Stimulated activated memory B cell treated with anti-CD40 and anti-IgM and Interleukin-4, amounts not matched to agents 10 μg/mL and 1 μg/mL and 100 μg/mL, for 72 hours (primary cell): ENCODE measurements at regions not wholly inside any gene's neighbourhood (a gene's known extent, or its start where the extent isn't known, plus 50 kb on each side); places are given as distances from the start of the nearest gene placed in this dataset.
"Not testable (repeated sequence)": the region's sequence is repeated elsewhere in the genome, so short reads cannot be mapped to it uniquely, and the experiment has no call there.

Source experiments
- ATAC-seq: fragments of 150-1000 bp; cut with Tn5 transposase; 2 replicates; pipeline ENCODE4 v1.10.0; 2021
- H3K27ac Mint-ChIP-seq: one replicate; pipeline ENCODE4 v1.8.0; 2022; ENCODE audit warnings: mild to moderate bottlenecking, mixed read lengths
- H3K27me3 Mint-ChIP-seq: one replicate; pipeline ENCODE4 v1.8.0; 2022; ENCODE audit warnings: mixed read lengths
- H3K36me3 Mint-ChIP-seq: one replicate; pipeline ENCODE4 v1.8.0; 2022; ENCODE audit warnings: mixed read lengths
- H3K4me1 Mint-ChIP-seq: one replicate; pipeline ENCODE4 v1.8.0; 2022; ENCODE audit warnings: mixed read lengths
- H3K4me3 Mint-ChIP-seq: one replicate; pipeline ENCODE4 v1.8.0; 2022; ENCODE audit warnings: mild to moderate bottlenecking, moderate library complexity, mixed read lengths
- H3K9me3 Mint-ChIP-seq: one replicate; pipeline ENCODE4 v1.8.0; 2022; ENCODE audit warnings: mixed read lengths

- Mint-ChIP-seq H3K27ac (no peak overlapping the region), H3K9me3 (no peaks in the 10 kb centered on the region), H3K36me3 (no peaks in the 10 kb centered on the region)
Observed at GRCh38 chr5:118397236-118397635, 591.1 kb downstream of the DTWD2 start.

DNA sequence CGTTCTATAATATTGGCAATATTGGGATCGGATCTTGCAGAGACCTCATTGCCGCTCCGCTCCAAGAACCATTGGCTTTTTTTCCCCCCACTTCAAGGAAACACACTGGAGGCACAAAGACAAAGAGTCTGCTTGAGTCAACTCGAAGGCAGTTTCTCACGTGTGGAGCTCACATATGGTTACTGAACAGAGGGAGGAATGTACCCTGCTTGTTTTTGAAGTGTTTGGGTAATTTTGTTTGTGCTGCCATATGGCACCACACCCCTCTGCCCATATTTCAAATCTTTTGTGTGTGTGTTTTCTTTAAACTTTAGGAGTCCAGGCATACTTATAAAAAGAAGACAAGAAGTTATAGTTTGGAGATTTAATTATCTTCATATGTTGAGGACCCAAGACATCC, 595.9 kb downstream of the DTWD2 start:
- H3K27ac Mint-ChIP-seq, result no peak overlapping the region
- no peaks in the 10 kb centered on the region for H3K36me3 Mint-ChIP-seq

More at GRCh38 chr5:118397236-118397635, 591.1 kb downstream of the DTWD2 start:
- Mint-ChIP-seq H3K27me3 (no peaks in the 10 kb centered on the region), H3K4me1 (no peaks in the 10 kb centered on the region), H3K4me3 (no peak overlapping the region)
- no peak for ATAC-seq

GRCh38 chr5:118382931-118383330, 605.4 kb downstream of the DTWD2 start:
- ATAC-seq, result not testable (repeated sequence)

More for the DNA sequence above, 595.9 kb downstream of the DTWD2 start:
- Mint-ChIP-seq H3K27me3 (no peaks in the 10 kb centered on the region), H3K4me1 (no peaks in the 10 kb centered on the region), H3K4me3 (no peak overlapping the region), H3K9me3 (no peaks in the 10 kb centered on the region)
- no peak for ATAC-seq

GRCh38 chr5:118379470-118379869, 608.9 kb downstream of the DTWD2 start:
- no peaks in the 10 kb centered on the region for H3K36me3 Mint-ChIP-seq
- H3K4me1 Mint-ChIP-seq, result no peaks in the 10 kb centered on the region
- H3K27me3 Mint-ChIP-seq, result no peaks in the 10 kb centered on the region
- peaks cover 3% of the 10 kb centered on the region for H3K9me3 Mint-ChIP-seq
- no peak overlapping the region for H3K4me3 Mint-ChIP-seq
- no peak overlapping the region for H3K27ac Mint-ChIP-seq
- ATAC-seq, result no peak

More at GRCh38 chr5:118382931-118383330, 605.4 kb downstream of the DTWD2 start:
- H3K27ac Mint-ChIP-seq, H3K4me3 Mint-ChIP-seq, H3K27me3 Mint-ChIP-seq, H3K4me1 Mint-ChIP-seq, H3K36me3 Mint-ChIP-seq, H3K9me3 Mint-ChIP-seq: not testable (repeated sequence)

- Mint-ChIP-seq H3K4me3 (no peak overlapping the region), H3K27me3 (no peaks in the 10 kb centered on the region), H3K36me3 (no peaks in the 10 kb centered on the region), H3K4me1 (no peaks in the 10 kb centered on the region), H3K9me3 (no peaks in the 10 kb centered on the region), H3K27ac (no peak overlapping the region)
- ATAC-seq, result no peak
Observed at GRCh38 chr5:118378959-118379358, 609.4 kb downstream of the DTWD2 start.

- Mint-ChIP-seq H3K27me3 (no peaks in the 10 kb centered on the region), H3K4me3 (no peak overlapping the region), H3K27ac (no peak overlapping the region), H3K36me3 (no peaks in the 10 kb centered on the region), H3K4me1 (no peaks in the 10 kb centered on the region), H3K9me3 (no peaks in the 10 kb centered on the region)
- no peak for ATAC-seq
Observed at GRCh38 chr5:118377420-118377819, 610.9 kb downstream of the DTWD2 start.

DNA sequence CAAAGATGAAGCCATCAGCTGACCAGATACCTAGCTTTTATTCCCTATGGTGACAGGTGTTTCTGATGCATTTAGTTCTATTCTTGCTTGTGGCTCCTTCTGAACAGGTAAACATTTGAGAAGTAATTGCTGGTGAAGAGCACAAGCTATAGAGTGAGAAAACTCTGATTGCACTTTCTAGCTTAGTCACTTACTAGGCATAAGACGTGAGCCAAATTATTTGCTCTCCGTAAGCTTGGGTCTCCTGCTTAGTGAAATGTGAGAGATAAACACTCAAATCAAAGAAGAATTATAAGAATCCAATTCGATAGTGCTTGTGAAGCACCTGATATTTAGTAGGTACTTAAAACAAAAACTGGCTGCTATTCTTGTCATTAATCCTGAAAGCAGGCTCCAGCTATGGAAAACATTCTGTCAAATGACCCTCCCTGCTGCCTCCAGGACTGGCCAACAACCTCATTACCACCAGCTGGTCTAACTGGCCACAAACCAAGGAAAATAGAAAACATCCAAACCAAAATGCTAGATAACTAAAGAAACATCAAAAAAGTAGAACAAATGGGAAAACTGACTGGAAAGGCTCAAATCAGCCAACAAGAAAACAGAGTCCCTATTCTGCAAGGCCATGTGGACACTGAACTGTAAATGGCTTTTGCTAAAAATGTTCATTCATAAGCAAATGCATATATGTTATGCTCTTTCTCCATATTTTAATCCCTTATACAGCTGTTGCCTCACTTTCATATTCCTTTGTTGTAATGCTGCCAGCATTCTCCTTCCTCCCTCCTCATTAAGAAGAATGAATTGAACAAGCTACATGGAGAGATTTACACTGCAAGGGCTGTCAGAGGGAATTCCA, 616.1 kb downstream of the DTWD2 start:
- no peak overlapping the region for H3K27ac Mint-ChIP-seq
- H3K9me3 Mint-ChIP-seq, result no peaks in the 10 kb centered on the region
- H3K4me1 Mint-ChIP-seq, result no peaks in the 10 kb centered on the region
- ATAC-seq, result no peak
- no peaks in the 10 kb centered on the region for H3K27me3 Mint-ChIP-seq
- no peaks in the 10 kb centered on the region for H3K36me3 Mint-ChIP-seq
- no peak overlapping the region for H3K4me3 Mint-ChIP-seq

GRCh38 chr5:118366429-118366828, 621.9 kb downstream of the DTWD2 start:
- no peaks in the 10 kb centered on the region for H3K36me3 Mint-ChIP-seq
- ATAC-seq, result no peak
- no peaks in the 10 kb centered on the region for H3K27me3 Mint-ChIP-seq
- no peak overlapping the region for H3K4me3 Mint-ChIP-seq
- no peak overlapping the region for H3K27ac Mint-ChIP-seq
- H3K4me1 Mint-ChIP-seq, result no peaks in the 10 kb centered on the region
- H3K9me3 Mint-ChIP-seq, result peaks cover 3% of the 10 kb centered on the region

- Mint-ChIP-seq H3K9me3 (peaks cover 3% of the 10 kb centered on the region), H3K4me1 (no peaks in the 10 kb centered on the region), H3K4me3 (no peak overlapping the region), H3K27me3 (no peaks in the 10 kb centered on the region), H3K36me3 (no peaks in the 10 kb centered on the region), H3K27ac (no peak overlapping the region)
- no peak for ATAC-seq
Observed at GRCh38 chr5:118365718-118366117, 622.6 kb downstream of the DTWD2 start.

DNA sequence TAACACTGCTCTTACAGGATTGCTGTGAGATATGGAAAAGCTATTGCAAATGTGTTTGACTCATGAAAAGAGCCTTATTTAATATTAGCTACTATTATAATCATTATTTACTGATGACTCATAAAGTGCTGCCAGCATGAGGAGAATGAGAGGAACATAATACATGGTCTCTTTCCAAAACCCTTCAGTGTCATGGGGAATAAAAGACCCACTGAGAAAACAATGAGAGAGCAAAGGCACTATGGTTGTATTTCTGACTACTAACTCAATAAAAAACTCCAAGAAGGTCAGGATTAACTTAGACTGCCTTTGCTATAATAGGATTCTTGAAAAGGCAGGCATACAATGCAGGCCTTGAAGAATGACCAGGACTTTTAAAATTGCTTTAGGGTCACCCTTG, 633.5 kb downstream of the DTWD2 start:
- ATAC-seq, result no peak
- Mint-ChIP-seq H3K4me3 (no peak overlapping the region), H3K27ac (no peak overlapping the region), H3K36me3 (no peaks in the 10 kb centered on the region), H3K9me3 (peaks cover 2% of the 10 kb centered on the region), H3K4me1 (no peaks in the 10 kb centered on the region), H3K27me3 (no peaks in the 10 kb centered on the region)

DNA sequence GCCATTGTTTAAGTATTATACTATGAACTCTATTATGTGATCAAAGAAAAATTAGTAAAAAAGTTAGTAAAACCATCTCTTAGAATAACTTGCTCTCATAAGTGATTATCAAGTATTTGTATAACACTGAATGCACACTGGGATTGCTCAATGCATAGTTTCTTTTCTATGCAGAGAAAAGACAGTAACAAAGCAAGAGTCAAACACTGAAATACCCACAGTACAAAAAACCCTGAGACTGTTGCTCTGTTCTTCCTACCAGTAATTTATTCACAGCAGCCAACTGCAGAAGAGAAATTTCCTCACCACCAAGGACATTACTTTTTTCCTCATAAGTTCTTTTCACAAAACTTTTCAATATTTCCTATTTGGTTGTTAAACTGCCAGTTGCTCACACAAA, 634.4 kb downstream of the DTWD2 start:
- Mint-ChIP-seq H3K4me1 (no peaks in the 10 kb centered on the region), H3K27ac (no peak overlapping the region), H3K27me3 (no peaks in the 10 kb centered on the region), H3K9me3 (peaks cover 2% of the 10 kb centered on the region), H3K36me3 (no peaks in the 10 kb centered on the region), H3K4me3 (no peak overlapping the region)
- no peak for ATAC-seq

DNA sequence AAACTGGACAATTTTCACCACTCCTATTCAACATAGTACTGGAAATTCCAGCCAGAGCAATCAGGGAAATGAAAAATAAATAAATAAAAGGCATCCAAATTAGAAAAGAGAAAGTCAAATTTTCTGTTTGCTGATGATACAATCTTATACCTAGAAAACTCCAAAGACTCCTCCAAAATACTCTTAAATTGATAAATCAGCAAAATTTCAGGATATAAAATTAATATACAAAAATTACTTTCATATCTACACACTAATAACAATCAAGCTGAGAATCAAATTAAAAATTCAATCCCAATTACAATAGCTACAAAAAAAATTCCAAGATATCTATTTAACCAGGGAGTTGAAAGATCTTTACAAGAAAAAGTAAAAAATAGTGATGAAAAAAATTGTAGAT, 651.9 kb downstream of the DTWD2 start:
- Mint-ChIP-seq H3K4me1 (no peaks in the 10 kb centered on the region), H3K27me3 (no peaks in the 10 kb centered on the region), H3K36me3 (no peaks in the 10 kb centered on the region), H3K27ac (no peak overlapping the region), H3K9me3 (peaks cover 7% of the 10 kb centered on the region), H3K4me3 (no peak overlapping the region)
- ATAC-seq, result no peak

- no peaks in the 10 kb centered on the region for H3K4me1 Mint-ChIP-seq
- no peak for ATAC-seq
- no peaks in the 10 kb centered on the region for H3K27me3 Mint-ChIP-seq
- H3K36me3 Mint-ChIP-seq, result no peaks in the 10 kb centered on the region
- H3K4me3 Mint-ChIP-seq, result no peak overlapping the region
- no peak overlapping the region for H3K27ac Mint-ChIP-seq
- peaks cover 6% of the 10 kb centered on the region for H3K9me3 Mint-ChIP-seq
Observed at GRCh38 chr5:118327389-118327788, 661.0 kb downstream of the DTWD2 start.

GRCh38 chr5:118326481-118327045, 661.8 kb downstream of the DTWD2 start:
- H3K9me3 Mint-ChIP-seq, result peaks cover 8% of the 10 kb centered on the region
- no peaks in the 10 kb centered on the region for H3K4me1 Mint-ChIP-seq
- no peak overlapping the region for H3K27ac Mint-ChIP-seq
- H3K4me3 Mint-ChIP-seq, result no peak overlapping the region
- H3K27me3 Mint-ChIP-seq, result no peaks in the 10 kb centered on the region
- no peaks in the 10 kb centered on the region for H3K36me3 Mint-ChIP-seq
- peak; percentile 41 for ATAC-seq

GRCh38 chr5:118325931-118326330, 662.4 kb downstream of the DTWD2 start:
- Mint-ChIP-seq H3K27me3 (no peaks in the 10 kb centered on the region), H3K36me3 (no peaks in the 10 kb centered on the region), H3K27ac (no peak overlapping the region), H3K9me3 (peaks cover 9% of the 10 kb centered on the region), H3K4me3 (no peak overlapping the region), H3K4me1 (no peaks in the 10 kb centered on the region)
- ATAC-seq, result no peak

- H3K27ac Mint-ChIP-seq, H3K4me1 Mint-ChIP-seq, H3K36me3 Mint-ChIP-seq, H3K4me3 Mint-ChIP-seq, H3K27me3 Mint-ChIP-seq, ATAC-seq: not testable (repeated sequence)
- peaks cover 12% of the 10 kb centered on the region for H3K9me3 Mint-ChIP-seq
Observed at GRCh38 chr5:118323723-118324122, 664.6 kb downstream of the DTWD2 start.
